SK-N-MC (cell line): ENCODE measurements at regions not wholly inside any gene's neighbourhood (a gene's known extent, or its start where the extent isn't known, plus 50 kb on each side); places are given as distances from the start of the nearest gene placed in this dataset.

Source experiments
- DNase-seq: peaks from one replicate; pipeline ENCODE4 v3.0.0-alpha.2; 2011; ENCODE audit warnings: low read depth, low spot score
- H3K27ac ChIP-seq: fragments of 200-600 bp; sonication (generic); 2 replicates; pipeline ENCODE4 v1.5.1; 2016; ENCODE audit warnings: mixed run types
- H3K36me3 ChIP-seq: fragments of 200-600 bp; sonication (generic); 2 replicates; pipeline ENCODE4 v1.6.1; 2017; ENCODE audit warnings: antibody characterized with exemption, low read length, mixed read lengths; ENCODE audit not compliant: insufficient read depth
- H3K4me3 ChIP-seq: fragments of 200-600 bp; sonication (generic); 2 replicates; pipeline ENCODE4 v1.5.1; 2016
- H3K9ac ChIP-seq: fragments of 200-600 bp; sonication (generic); 2 replicates; pipeline ENCODE4 v1.8.0; 2017; ENCODE audit warnings: mixed run types, mixed read lengths; ENCODE audit not compliant: insufficient read length
- H3K9me3 ChIP-seq: fragments of 200-600 bp; sonication (generic); 2 replicates; pipeline ENCODE4 v1.6.1; 2017; ENCODE audit warnings: low read depth, mild to moderate bottlenecking, antibody characterized with exemption, low read length, moderate library complexity, mixed read lengths
- EZH2 ChIP-seq: fragments of 200-600 bp; sonication (generic); IDR thresholded peaks from one replicate; pipeline ENCODE4 v1.6.1; 2017; ENCODE audit warnings: antibody characterized with exemption
- FOXP2 ChIP-seq: optimal IDR thresholded peaks from 2 replicates; pipeline ENCODE3; 2011; ENCODE audit warnings: mild to moderate bottlenecking, moderate library complexity; ENCODE audit not compliant: insufficient read depth; ENCODE audit errors: extremely low read length, control extremely low read depth
- POLR2AphosphoS5 ChIP-seq: IDR thresholded peaks from 2 replicates; pipeline ENCODE4 v1.6.1; 2012; ENCODE audit warnings: mild to moderate bottlenecking, low read depth, low read length, borderline replicate concordance

- DNase-seq, result no peak
- no peaks in the 10 kb centered on the region for H3K36me3 ChIP-seq
- no peak overlapping the region for H3K4me3 ChIP-seq
- TF ChIP-seq FOXP2 (no peak), EZH2 (no peak), POLR2AphosphoS5 (no peak)
- H3K9me3 ChIP-seq, result no peaks in the 10 kb centered on the region
- H3K27ac ChIP-seq, result no peak overlapping the region
- H3K9ac ChIP-seq, result no peak overlapping the region
Observed at GRCh38 chr4:1513936-1514483, 107.8 kb upstream of the NKX1-1 start.

- peak overlapping the region; percentile 60 for H3K4me3 ChIP-seq
- H3K9ac ChIP-seq, result no peak overlapping the region
- no peak for DNase-seq
Observed at GRCh38 chr4:1512738-1513660, 106.8 kb upstream of the NKX1-1 start.

DNA sequence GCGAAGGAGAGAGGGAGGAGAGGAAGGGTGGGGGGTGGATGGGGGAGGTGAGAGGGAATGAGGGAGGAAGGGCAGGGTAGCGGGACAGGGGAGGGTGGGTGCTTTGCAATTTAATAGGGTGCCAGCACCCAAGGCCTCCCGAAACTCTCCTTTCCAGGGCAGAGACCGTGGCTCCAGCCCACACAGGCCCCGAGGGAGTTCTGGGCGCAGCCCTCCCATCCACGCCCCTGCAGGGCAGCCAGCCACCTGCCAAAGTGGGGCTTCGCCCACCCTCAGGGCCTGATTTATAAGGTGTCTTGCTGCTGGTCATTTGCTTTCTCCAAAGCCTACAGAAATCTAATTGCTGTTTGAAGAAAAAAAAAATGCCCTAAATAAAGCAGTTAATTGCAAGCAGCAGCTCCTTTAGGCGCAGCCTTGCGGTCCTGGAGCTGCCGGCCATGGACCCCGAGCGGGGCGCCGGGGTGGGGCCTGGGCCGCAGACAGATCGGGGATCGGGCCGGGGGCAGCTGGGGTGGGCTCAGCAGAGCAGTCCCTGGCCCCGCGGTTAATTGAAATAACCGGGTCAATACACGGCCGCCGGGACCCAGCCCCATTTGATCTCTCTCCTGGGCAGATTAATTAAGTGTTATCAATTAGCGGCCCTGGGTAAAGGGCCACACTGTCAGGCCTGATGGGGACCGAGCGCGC, 106.0 kb upstream of the NKX1-1 start:
- Histone ChIP-seq H3K36me3 (no peaks in the 10 kb centered on the region), H3K4me3 (no peak overlapping the region), H3K9ac (no peak overlapping the region), H3K9me3 (no peaks in the 10 kb centered on the region), H3K27ac (no peak overlapping the region)
- TF ChIP-seq FOXP2 (no peak), POLR2AphosphoS5 (no peak), EZH2 (no peak)
- no peak for DNase-seq

More at GRCh38 chr4:1512738-1513660, 106.8 kb upstream of the NKX1-1 start:
- no peaks in the 10 kb centered on the region for H3K9me3 ChIP-seq
- no peaks in the 10 kb centered on the region for H3K36me3 ChIP-seq
- H3K27ac ChIP-seq, result no peak overlapping the region
- no peak for TF ChIP-seq POLR2AphosphoS5
- TF ChIP-seq FOXP2, result no peak
- no peak for TF ChIP-seq EZH2

- TF ChIP-seq POLR2AphosphoS5, result no peak
- no peak for TF ChIP-seq EZH2
- no peak for TF ChIP-seq FOXP2
- Histone ChIP-seq H3K27ac (no peak overlapping the region), H3K9me3 (no peaks in the 10 kb centered on the region), H3K4me3 (no peak overlapping the region), H3K36me3 (no peaks in the 10 kb centered on the region), H3K9ac (no peak overlapping the region)
- no peak for DNase-seq
Observed at GRCh38 chr4:1511441-1512041, 105.3 kb upstream of the NKX1-1 start.

- Histone ChIP-seq H3K36me3 (no peaks in the 10 kb centered on the region), H3K9ac (no peak overlapping the region), H3K9me3 (no peaks in the 10 kb centered on the region)
Observed at GRCh38 chr4:1510931-1511330, 104.7 kb upstream of the NKX1-1 start.

DNA sequence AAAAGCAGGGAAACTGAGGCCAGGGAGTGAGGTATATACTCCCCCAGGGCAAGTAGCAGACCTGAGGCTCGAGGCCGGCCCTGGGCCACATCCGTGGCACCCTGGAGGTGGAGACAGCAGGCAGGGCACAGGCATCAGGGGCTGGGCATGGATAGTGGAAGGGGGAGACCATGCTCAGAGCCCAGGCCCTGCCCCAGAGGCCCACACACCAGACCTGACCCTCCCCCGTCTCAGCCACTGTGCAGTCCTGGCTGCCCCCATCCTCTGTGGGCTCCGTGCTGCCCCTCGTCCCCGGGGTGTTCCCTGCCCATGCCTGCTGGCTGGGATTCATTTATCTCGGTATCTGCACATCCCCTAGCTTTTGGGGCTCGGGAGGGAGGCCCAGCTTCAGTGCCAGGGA, 103.1 kb upstream of the NKX1-1 start:
- DNase-seq, result no peak
- TF ChIP-seq FOXP2 (no peak), EZH2 (no peak), POLR2AphosphoS5 (no peak)
- Histone ChIP-seq H3K27ac (no peak overlapping the region), H3K36me3 (no peaks in the 10 kb centered on the region), H3K9me3 (no peaks in the 10 kb centered on the region), H3K4me3 (no peak overlapping the region), H3K9ac (no peak overlapping the region)

More at GRCh38 chr4:1510931-1511330, 104.7 kb upstream of the NKX1-1 start:
- TF ChIP-seq FOXP2, result no peak
- no peak for TF ChIP-seq EZH2
- no peak for TF ChIP-seq POLR2AphosphoS5
- Histone ChIP-seq H3K27ac (no peak overlapping the region), H3K4me3 (no peak overlapping the region)
- no peak for DNase-seq

GRCh38 chr4:1508161-1509160, 102.2 kb upstream of the NKX1-1 start:
- Histone ChIP-seq H3K4me3 (no peak overlapping the region), H3K36me3 (no peaks in the 10 kb centered on the region), H3K9ac (no peak overlapping the region), H3K27ac (no peak overlapping the region), H3K9me3 (no peaks in the 10 kb centered on the region)
- no peak for DNase-seq
- TF ChIP-seq FOXP2, result no peak
- TF ChIP-seq EZH2, result no peak
- TF ChIP-seq POLR2AphosphoS5, result no peak
